HG03159 (cell line): ENCODE measurements at regions not wholly inside any gene's neighbourhood (a gene's known extent, or its start where the extent isn't known, plus 50 kb on each side); places are given as distances from the start of the nearest gene placed in this dataset.

Experiments
- ATAC-seq: cut with Tn5 transposase; IDR thresholded peaks from one replicate; pipeline ENCODE4 v1.9.1; 2021; ENCODE audit warnings: mild to moderate bottlenecking, moderate library complexity; ENCODE audit not compliant: unreplicated experiment

GRCh38 chr12:92583910-92584309 is 118.9 kb upstream of the PLEKHG7 start:
- no peak for ATAC-seq

GRCh38 chr12:92582893-92583292 is 119.9 kb upstream of the PLEKHG7 start:
- ATAC-seq, result no peak

- no peak for ATAC-seq
These were observed 120.3 kb upstream of the PLEKHG7 start for GRCh38 chr12:92582475-92582874.

GRCh38 chr12:92581604-92582003 is 121.2 kb upstream of the PLEKHG7 start:
- ATAC-seq, result no peak

GRCh38 chr12:92574911-92575570 is 127.7 kb upstream of the PLEKHG7 start:
- no peak for ATAC-seq

GRCh38 chr12:92574051-92574783 is 128.6 kb upstream of the PLEKHG7 start:
- ATAC-seq, result no peak

GRCh38 chr12:92573104-92573503 is 129.7 kb upstream of the PLEKHG7 start:
- no peak for ATAC-seq

GRCh38 chr12:92571844-92572543 is 130.8 kb upstream of the PLEKHG7 start:
- no peak for ATAC-seq

- ATAC-seq, result no peak
These were observed 131.6 kb upstream of the PLEKHG7 start for GRCh38 chr12:92571169-92571568.

GRCh38 chr12:92570056-92570753 is 132.6 kb upstream of the PLEKHG7 start:
- peak; percentile 78 for ATAC-seq

- no peak for ATAC-seq
These were observed 134.1 kb upstream of the PLEKHG7 start for GRCh38 chr12:92568691-92569090.

- ATAC-seq, result no peak
These were observed 136.3 kb upstream of the PLEKHG7 start for GRCh38 chr12:92566448-92567019.

GRCh38 chr12:92563819-92564218 is 139.0 kb upstream of the PLEKHG7 start:
- ATAC-seq, result no peak

GRCh38 chr12:92562063-92562734 is 140.6 kb upstream of the PLEKHG7 start:
- no peak for ATAC-seq

- ATAC-seq, result no peak
These were observed 141.3 kb upstream of the PLEKHG7 start for GRCh38 chr12:92561543-92561899.

GRCh38 chr12:92560713-92561542 is 141.9 kb upstream of the PLEKHG7 start:
- no peak for ATAC-seq

GRCh38 chr12:92558806-92559205 is 144.0 kb upstream of the PLEKHG7 start:
- ATAC-seq, result no peak

- no peak for ATAC-seq
These were observed 144.5 kb upstream of the PLEKHG7 start for GRCh38 chr12:92558215-92558773.

- no peak for ATAC-seq
These were observed 145.4 kb upstream of the PLEKHG7 start for GRCh38 chr12:92557422-92557724.
